SU-DHL-6 (cell line): ENCODE measurements at regions not wholly inside any gene's neighbourhood (a gene's known extent, or its start where the extent isn't known, plus 50 kb on each side); places are given as distances from the start of the nearest gene placed in this dataset.

Experiments used
- CTCF ChIP-seq: fragments of 200-600 bp; sonication (generic); IDR thresholded peaks from one replicate; pipeline ENCODE4 v1.5.1; 2017; ENCODE audit warnings: antibody characterized with exemption, mild to moderate bottlenecking, low read length, moderate library complexity; ENCODE audit not compliant: insufficient read depth, poor library complexity, severe bottlenecking
- EZH2phosphoT487 ChIP-seq: fragments of 200-600 bp; sonication (generic), shearing (Covaris generic); conservative IDR thresholded peaks from 2 replicates; pipeline ENCODE4 v1.6.1; 2018; ENCODE audit warnings: mild to moderate bottlenecking, antibody characterized with exemption, low read length, moderate library complexity, mixed read lengths

GRCh38 chr2:125364192-125364983 is 1291.6 kb upstream of the GYPC start:
- TF ChIP-seq CTCF: no peak
- no peak for TF ChIP-seq EZH2phosphoT487
